Activated T-helper 1 cell treated with anti-CD3 and anti-CD28 coated beads, Interleukin-12 subunit alpha, Interleukin-12 subunit beta, Interleukin-2, Interleukin-4 antibody, amounts not matched to agents 30 ng/mL and 10 ng/mL and 1 ng/mL, durations not matched to agents 14 hours and 24 hours and 36 hours (primary cell): ENCODE measurements at regions not wholly inside any gene's neighbourhood (a gene's known extent, or its start where the extent isn't known, plus 50 kb on each side); places are given as distances from the start of the nearest gene placed in this dataset.

Experiments used
- DNase-seq: peaks from one replicate; pipeline ENCODE4 v3.0.0; 2021; ENCODE audit warnings: low spot score
- H3K27ac Mint-ChIP-seq: one replicate; pipeline ENCODE4 v1.8.0; 2021; ENCODE audit warnings: mild to moderate bottlenecking, mixed read lengths
- H3K27me3 Mint-ChIP-seq: one replicate; pipeline ENCODE4 v1.8.0; 2022; ENCODE audit warnings: mild to moderate bottlenecking, moderate library complexity, mixed read lengths; ENCODE audit not compliant: insufficient read depth
- H3K36me3 Mint-ChIP-seq: one replicate; pipeline ENCODE4 v1.8.0; 2021; ENCODE audit warnings: low read depth, mixed read lengths
- H3K4me1 Mint-ChIP-seq: one replicate; pipeline ENCODE4 v1.8.0; 2021; ENCODE audit warnings: low read depth, mixed read lengths
- H3K4me3 Mint-ChIP-seq: one replicate; pipeline ENCODE4 v1.8.0; 2021; ENCODE audit warnings: mild to moderate bottlenecking, moderate library complexity, mixed read lengths
- H3K9me3 Mint-ChIP-seq: one replicate; pipeline ENCODE4 v1.8.0; 2021; ENCODE audit warnings: mixed read lengths
- intact Hi-C: fragments of 100-400 bp; cut with micrococcal nuclease; formaldehyde crosslinking; loops from one replicate; pipeline ENCODE4 v1.15.1; 2024

GRCh38 chr18:26794230-26795101 is 71.0 kb downstream of the AQP4 start:
- no peak overlapping the region for H3K4me3 Mint-ChIP-seq
- peaks cover 4% of the 10 kb centered on the region for H3K27me3 Mint-ChIP-seq
- peaks cover 9% of the 10 kb centered on the region for H3K9me3 Mint-ChIP-seq
- H3K4me1 Mint-ChIP-seq: no peaks in the 10 kb centered on the region
- no peaks in the 10 kb centered on the region for H3K36me3 Mint-ChIP-seq
- DNase-seq: no peak
- intact Hi-C loops: no loop called here
- no peak overlapping the region for H3K27ac Mint-ChIP-seq

- peaks cover 4% of the 10 kb centered on the region for H3K9me3 Mint-ChIP-seq
- H3K36me3 Mint-ChIP-seq: no peaks in the 10 kb centered on the region
- H3K4me1 Mint-ChIP-seq: no peaks in the 10 kb centered on the region
- no peak for DNase-seq
- intact Hi-C loops: no loop called here
- no peak overlapping the region for H3K4me3 Mint-ChIP-seq
- no peak overlapping the region for H3K27ac Mint-ChIP-seq
- H3K27me3 Mint-ChIP-seq: no peaks in the 10 kb centered on the region
Measured at GRCh38 chr18:26792661-26793060, 72.8 kb downstream of the AQP4 start.

GRCh38 chr18:26791676-26792075 is 73.8 kb downstream of the AQP4 start:
- Mint-ChIP-seq H3K4me1 (no peaks in the 10 kb centered on the region), H3K9me3 (peaks cover 4% of the 10 kb centered on the region), H3K4me3 (no peak overlapping the region), H3K27me3 (no peaks in the 10 kb centered on the region), H3K36me3 (no peaks in the 10 kb centered on the region), H3K27ac (no peak overlapping the region)
- intact Hi-C loops: no loop called here
- DNase-seq: no peak

- Mint-ChIP-seq H3K27me3 (no peaks in the 10 kb centered on the region), H3K9me3 (no peaks in the 10 kb centered on the region), H3K27ac (no peak overlapping the region), H3K36me3 (no peaks in the 10 kb centered on the region), H3K4me3 (no peak overlapping the region), H3K4me1 (no peaks in the 10 kb centered on the region)
- no peak for DNase-seq
- intact Hi-C loops: no loop called here
Measured at GRCh38 chr18:26784599-26784998, 80.9 kb downstream of the AQP4 start.

- no peaks in the 10 kb centered on the region for H3K36me3 Mint-ChIP-seq
- DNase-seq: no peak
- intact Hi-C loops: no loop called here
- no peaks in the 10 kb centered on the region for H3K4me1 Mint-ChIP-seq
- no peaks in the 10 kb centered on the region for H3K9me3 Mint-ChIP-seq
- H3K4me3 Mint-ChIP-seq: no peak overlapping the region
- H3K27me3 Mint-ChIP-seq: no peaks in the 10 kb centered on the region
- no peak overlapping the region for H3K27ac Mint-ChIP-seq
Measured at GRCh38 chr18:26783170-26783569, 82.3 kb downstream of the AQP4 start.

- no peaks in the 10 kb centered on the region for H3K9me3 Mint-ChIP-seq
- intact Hi-C loops: no loop called here
- DNase-seq: no peak
- no peaks in the 10 kb centered on the region for H3K36me3 Mint-ChIP-seq
- no peak overlapping the region for H3K27ac Mint-ChIP-seq
- H3K27me3 Mint-ChIP-seq: no peaks in the 10 kb centered on the region
- H3K4me3 Mint-ChIP-seq: no peak overlapping the region
- H3K4me1 Mint-ChIP-seq: no peaks in the 10 kb centered on the region
Measured at GRCh38 chr18:26780520-26781325, 84.8 kb downstream of the AQP4 start.

- no peak overlapping the region for H3K27ac Mint-ChIP-seq
- H3K4me1 Mint-ChIP-seq: no peaks in the 10 kb centered on the region
Measured at GRCh38 chr18:26778054-26778393, 87.5 kb downstream of the AQP4 start.

GRCh38 chr18:26777351-26778053 is 88.0 kb downstream of the AQP4 start:
- Mint-ChIP-seq H3K4me3 (no peak overlapping the region), H3K4me1 (no peaks in the 10 kb centered on the region), H3K9me3 (no peaks in the 10 kb centered on the region), H3K27me3 (no peaks in the 10 kb centered on the region), H3K27ac (no peak overlapping the region), H3K36me3 (no peaks in the 10 kb centered on the region)
- no peak for DNase-seq
- intact Hi-C loops: no loop called here

More at GRCh38 chr18:26778054-26778393, 87.5 kb downstream of the AQP4 start:
- no peaks in the 10 kb centered on the region for H3K9me3 Mint-ChIP-seq
- H3K27me3 Mint-ChIP-seq: no peaks in the 10 kb centered on the region
- no peak overlapping the region for H3K4me3 Mint-ChIP-seq
- H3K36me3 Mint-ChIP-seq: no peaks in the 10 kb centered on the region
- intact Hi-C loops: no loop called here
- DNase-seq: no peak

- H3K4me1 Mint-ChIP-seq: no peaks in the 10 kb centered on the region
- H3K4me3 Mint-ChIP-seq: no peak overlapping the region
- intact Hi-C loops: no loop called here
- H3K27me3 Mint-ChIP-seq: no peaks in the 10 kb centered on the region
- no peaks in the 10 kb centered on the region for H3K9me3 Mint-ChIP-seq
- no peak overlapping the region for H3K27ac Mint-ChIP-seq
- DNase-seq: no peak
- H3K36me3 Mint-ChIP-seq: no peaks in the 10 kb centered on the region
Measured at GRCh38 chr18:26772691-26773090, 92.8 kb downstream of the AQP4 start.

GRCh38 chr18:26771524-26771923 is 94.0 kb downstream of the AQP4 start:
- H3K4me1 Mint-ChIP-seq: no peaks in the 10 kb centered on the region
- no peak overlapping the region for H3K27ac Mint-ChIP-seq
- H3K9me3 Mint-ChIP-seq: no peaks in the 10 kb centered on the region
- intact Hi-C loops: no loop called here
- H3K27me3 Mint-ChIP-seq: no peaks in the 10 kb centered on the region
- no peak for DNase-seq
- no peaks in the 10 kb centered on the region for H3K36me3 Mint-ChIP-seq
- H3K4me3 Mint-ChIP-seq: no peak overlapping the region

GRCh38 chr18:26768385-26768784 is 97.1 kb downstream of the AQP4 start:
- Mint-ChIP-seq H3K27me3 (no peaks in the 10 kb centered on the region), H3K27ac (no peak overlapping the region), H3K9me3 (no peaks in the 10 kb centered on the region), H3K36me3 (no peaks in the 10 kb centered on the region), H3K4me3 (no peak overlapping the region), H3K4me1 (no peaks in the 10 kb centered on the region)
- intact Hi-C loops: no loop called here
- DNase-seq: no peak

GRCh38 chr18:26765498-26765897 is 100.0 kb downstream of the AQP4 start:
- Mint-ChIP-seq H3K27ac (no peak overlapping the region), H3K4me1 (no peaks in the 10 kb centered on the region), H3K27me3 (no peaks in the 10 kb centered on the region), H3K4me3 (no peak overlapping the region), H3K36me3 (no peaks in the 10 kb centered on the region), H3K9me3 (no peaks in the 10 kb centered on the region)
- intact Hi-C loops: no loop called here
- no peak for DNase-seq

- H3K4me1 Mint-ChIP-seq: no peaks in the 10 kb centered on the region
- intact Hi-C loops: no loop called here
- no peaks in the 10 kb centered on the region for H3K36me3 Mint-ChIP-seq
- no peaks in the 10 kb centered on the region for H3K9me3 Mint-ChIP-seq
- H3K4me3 Mint-ChIP-seq: no peak overlapping the region
- H3K27ac Mint-ChIP-seq: no peak overlapping the region
- DNase-seq: no peak
- H3K27me3 Mint-ChIP-seq: no peaks in the 10 kb centered on the region
Measured at GRCh38 chr18:26764586-26764985, 100.9 kb downstream of the AQP4 start.
